Caco-2 (cell line): ENCODE measurements at regions not wholly inside any gene's neighbourhood (a gene's known extent, or its start where the extent isn't known, plus 50 kb on each side); places are given as distances from the start of the nearest gene placed in this dataset.

Experiments
- BruUV-seq: library from RNA; stranded (reverse); fragments of 400-500 nt; replicated peaks from 2 replicates; lab custom pipeline; 2021; lab: Mats Ljungman, UMichigan
- CTCF ChIA-PET: fragments of 300-600 bp; sonication (Branson Sonifier 250); formaldehyde crosslinking; loops from one replicate; lab custom pipeline; 2022; ENCODE audit warnings: antibody characterized with exemption; lab: Charles Lee
- POLR2A ChIA-PET: fragments of 300-600 bp; sonication (Branson Sonifier 250); formaldehyde crosslinking; loops from one replicate; lab custom pipeline; 2022; ENCODE audit warnings: antibody characterized with exemption; lab: Charles Lee
- DNase-seq, 2 experiments: peaks; one replicate each; pipeline versions ENCODE4 v3.0.0 to v3.0.0-alpha.2; 2020 to 2022
- H3K27me3 ChIP-seq: replicated peaks from 2 replicates; pipeline ENCODE4 v1.6.0; 2011; ENCODE audit warnings: low read length; ENCODE audit not compliant: control insufficient read depth, insufficient read depth
- H3K36me3 ChIP-seq: 2 replicates; pipeline ENCODE4 v1.5.1; 2011; ENCODE audit warnings: low read length; ENCODE audit not compliant: control insufficient read depth, insufficient read depth
- H3K4me1 ChIP-seq: fragments of 250-450 bp; sonication (Bioruptor Pico); 2 replicates; pipeline ENCODE4 v1.5.1; 2020; ENCODE audit warnings: mild to moderate bottlenecking
- H3K4me3 ChIP-seq: 2 replicates; pipeline ENCODE4 v1.5.1; 2011; ENCODE audit warnings: low read depth, mild to moderate bottlenecking, control low read depth, low read length
- H3K9me3 ChIP-seq: fragments of 250-450 bp; sonication (Bioruptor Pico); 2 replicates; pipeline ENCODE4 v1.5.1; 2020; ENCODE audit warnings: mild to moderate bottlenecking, moderate library complexity
- H3K27ac Mint-ChIP-seq: one replicate; pipeline ENCODE4 v1.8.0; 2022; ENCODE audit warnings: mixed read lengths; ENCODE audit not compliant: unreplicated experiment
- H3K27me3 Mint-ChIP-seq: one replicate; pipeline ENCODE4 v1.8.0; 2022; ENCODE audit warnings: mixed read lengths; ENCODE audit not compliant: insufficient read depth, unreplicated experiment
- H3K36me3 Mint-ChIP-seq: one replicate; pipeline ENCODE4 v1.8.0; 2022; ENCODE audit warnings: mild to moderate bottlenecking, mixed read lengths; ENCODE audit not compliant: insufficient read depth, unreplicated experiment
- H3K4me1 Mint-ChIP-seq: one replicate; pipeline ENCODE4 v1.8.0; 2022; ENCODE audit warnings: low read depth, mixed read lengths; ENCODE audit not compliant: unreplicated experiment
- H3K4me3 Mint-ChIP-seq: one replicate; pipeline ENCODE4 v1.8.0; 2022; ENCODE audit warnings: mild to moderate bottlenecking, moderate library complexity, mixed read lengths; ENCODE audit not compliant: unreplicated experiment
- H3K9me3 Mint-ChIP-seq: one replicate; pipeline ENCODE4 v1.8.0; 2022; ENCODE audit warnings: mixed read lengths; ENCODE audit not compliant: unreplicated experiment
- CTCF ChIP-seq, 2 experiments: fragments of 200-600 bp in 1 of 2; IDR thresholded peaks; 1 replicate in 1 of 2; 2 replicates in 1 of 2; pipeline versions ENCODE4 v1.5.1 to v1.8.0; 2011 to 2022; ENCODE audit warnings: antibody characterized with exemption in 1 of 2, control low read depth in 1 of 2, inconsistent platforms in 1 of 2, low read depth in 1 of 2, low read length in 1 of 2, mild to moderate bottlenecking in 1 of 2, moderate library complexity in 1 of 2; ENCODE audit not compliant: insufficient read depth in 1 of 2, severe bottlenecking in 1 of 2, unreplicated experiment in 1 of 2
- intact Hi-C: fragments of 100-400 bp; cut with micrococcal nuclease; formaldehyde crosslinking; loops from one replicate; pipeline ENCODE4 v1.10.0; 2022; ENCODE audit not compliant: unreplicated experiment

DNA sequence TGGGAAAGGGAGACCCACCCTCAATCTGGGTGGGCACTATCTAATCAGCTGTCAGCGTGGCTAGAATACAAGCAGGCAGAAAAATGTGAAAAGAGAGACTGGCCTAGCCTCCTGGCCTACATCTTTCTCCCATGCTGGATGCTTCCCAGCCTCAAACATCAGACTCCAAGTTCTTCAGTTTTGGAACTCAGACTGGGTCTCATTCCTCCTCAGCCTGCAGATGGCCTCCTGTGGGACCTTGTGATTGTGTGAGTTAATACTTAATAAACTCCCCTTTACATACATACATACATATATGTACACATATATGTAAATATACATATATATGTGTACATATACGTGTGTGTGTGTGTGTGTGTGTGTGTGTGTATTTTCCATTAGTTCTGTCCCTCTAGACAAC, 207.1 kb downstream of the BRINP2 start:
- intact Hi-C loops, result no loop called here
- ChIA-PET POLR2A (no interaction called here), CTCF (no interaction called here)
- Histone ChIP-seq H3K36me3 (no peaks in the 10 kb centered on the region), H3K4me3 (no peak overlapping the region), H3K27me3 (no peaks in the 10 kb centered on the region), H3K4me1 (no peaks in the 10 kb centered on the region), H3K9me3 (no peaks in the 10 kb centered on the region)
- Mint-ChIP-seq H3K36me3 (no peaks in the 10 kb centered on the region), H3K4me3 (no peak overlapping the region), H3K27ac (no peak overlapping the region), H3K4me1 (no peaks in the 10 kb centered on the region), H3K27me3 (peaks cover 2% of the 10 kb centered on the region), H3K9me3 (no peaks in the 10 kb centered on the region)
- no peak for DNase-seq
- no TSS peak for BruUV-seq
- no peak for TF ChIP-seq CTCF (IDR thresholded peaks at IDR 0.05; ENCODE audit: insufficient read depth in 1 of 2, low read depth in 1 of 2, low read length in 1 of 2, severe bottlenecking in 1 of 2, unreplicated experiment in 1 of 2)

DNA sequence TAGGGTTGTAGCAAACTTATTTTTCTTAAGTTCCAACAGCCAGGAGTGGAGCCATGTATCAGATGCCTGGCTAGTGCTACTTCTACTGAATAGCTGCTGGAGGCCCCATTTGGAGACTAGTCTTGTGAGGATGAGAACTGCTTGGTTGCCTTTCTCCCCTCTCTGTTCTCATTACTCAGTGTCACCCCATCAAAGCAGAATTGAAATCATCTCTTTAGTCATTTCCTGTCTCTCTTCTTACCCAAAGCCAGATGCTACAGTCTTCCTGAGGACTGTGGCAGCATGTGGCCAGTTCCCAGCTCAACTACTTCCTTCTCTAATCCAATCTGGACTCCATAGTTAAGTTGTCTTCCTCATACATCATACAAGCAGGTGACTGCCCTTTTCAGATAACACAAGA, 197.5 kb downstream of the BRINP2 start:
- intact Hi-C loops, result no loop called here
- H3K36me3 ChIP-seq, result no peaks in the 10 kb centered on the region
- no peak overlapping the region for H3K4me3 ChIP-seq
- H3K27me3 Mint-ChIP-seq, result no peaks in the 10 kb centered on the region
- DNase-seq, result no peak
- no peak overlapping the region for H3K4me3 Mint-ChIP-seq
- CTCF ChIA-PET, result no interaction called here
- H3K27me3 ChIP-seq, result no peaks in the 10 kb centered on the region
- no peaks in the 10 kb centered on the region for H3K36me3 Mint-ChIP-seq
- no peak for TF ChIP-seq CTCF (IDR thresholded peaks at IDR 0.05; ENCODE audit: insufficient read depth in 1 of 2, low read depth in 1 of 2, low read length in 1 of 2, severe bottlenecking in 1 of 2, unreplicated experiment in 1 of 2)
- no peaks in the 10 kb centered on the region for H3K4me1 Mint-ChIP-seq
- H3K9me3 Mint-ChIP-seq, result no peaks in the 10 kb centered on the region
- H3K27ac Mint-ChIP-seq, result no peak overlapping the region
- BruUV-seq, result no TSS peak
- H3K9me3 ChIP-seq, result no peaks in the 10 kb centered on the region
- H3K4me1 ChIP-seq, result no peaks in the 10 kb centered on the region
- POLR2A ChIA-PET, result no interaction called here

- H3K36me3 Mint-ChIP-seq, result no peaks in the 10 kb centered on the region
- no peak overlapping the region for H3K27ac Mint-ChIP-seq
- no peaks in the 10 kb centered on the region for H3K27me3 ChIP-seq
- H3K9me3 ChIP-seq, result no peaks in the 10 kb centered on the region
- H3K4me3 ChIP-seq, result no peak overlapping the region
- DNase-seq, result no peak
- no peaks in the 10 kb centered on the region for H3K4me1 Mint-ChIP-seq
- no peak for TF ChIP-seq CTCF (IDR thresholded peaks at IDR 0.05; ENCODE audit: insufficient read depth in 1 of 2, low read depth in 1 of 2, low read length in 1 of 2, severe bottlenecking in 1 of 2, unreplicated experiment in 1 of 2)
- H3K4me1 ChIP-seq, result no peaks in the 10 kb centered on the region
- no peaks in the 10 kb centered on the region for H3K27me3 Mint-ChIP-seq
- BruUV-seq, result no TSS peak
- H3K9me3 Mint-ChIP-seq, result no peaks in the 10 kb centered on the region
- ChIA-PET CTCF (no interaction called here), POLR2A (no interaction called here)
- no peaks in the 10 kb centered on the region for H3K36me3 ChIP-seq
- H3K4me3 Mint-ChIP-seq, result no peak overlapping the region
- intact Hi-C loops, result no loop called here
Observed at GRCh38 chr1:177366091-177366490, 195.3 kb downstream of the BRINP2 start.
